Ovary (tissue), 7 donors: ENCODE measurements at regions not wholly inside any gene's neighbourhood (a gene's known extent, or its start where the extent isn't known, plus 50 kb on each side); places are given as distances from the start of the nearest gene placed in this dataset.

Experiments
- DNase-seq, 5 donors: peaks; one replicate each; pipeline ENCODE4 v3.0.0-alpha.2; 2019 to 2020
- H3K27ac ChIP-seq, 2 donors: fragments of 200-600 bp; one replicate each; pipeline versions ENCODE4 v1.5.1 to v1.8.0; 2019 to 2022
- H3K27me3 ChIP-seq: fragments of 200-600 bp; one replicate; pipeline ENCODE4 v1.8.0; 2022
- H3K36me3 ChIP-seq: fragments of 200-600 bp; sonication (generic); one replicate; pipeline ENCODE4 v1.5.1; 2019
- H3K4me1 ChIP-seq: one replicate; pipeline ENCODE4 v1.8.1; 2013; ENCODE audit warnings: mild to moderate bottlenecking, moderate library complexity; ENCODE audit not compliant: insufficient read depth
- H3K4me3 ChIP-seq: fragments of 200-600 bp; sonication (generic); one replicate; pipeline ENCODE4 v1.5.1; 2017
- H3K9me3 ChIP-seq, 2 donors: fragments of 200-600 bp in 1 of 2; sonication (generic) in 1 of 2; one replicate each; pipeline versions ENCODE4 v1.5.1 to v1.8.1; 2013 to 2019; ENCODE audit warnings: mild to moderate bottlenecking in 1 of 2, moderate library complexity in 1 of 2
- EP300 ChIP-seq: sonication (generic); formaldehyde crosslinking; IDR thresholded peaks from one replicate; pipeline ENCODE4 v1.6.1; 2017; ENCODE audit warnings: antibody characterized with exemption
- POLR2A ChIP-seq: fragments of 450-650 bp; IDR thresholded peaks from one replicate; pipeline ENCODE4 v1.6.1; 2017; ENCODE audit warnings: antibody characterized with exemption, mild to moderate bottlenecking, moderate library complexity
- WGBS, 3 donors: extraction: QIAGEN DNeasy Blood & Tissue Kit in 1 of 3; methylation state at CpG; one replicate each; pipeline versions ENCODE4 v1.1.5 to v1.1.7; 2013 to 2017; 5-methylcytosine and 5-hydroxymethylcytosine counted together
- intact Hi-C, 4 donors: fragments of 100-400 bp; cut with DNase I; formaldehyde crosslinking; loops; one replicate each; pipeline versions ENCODE4 v1.11.0 to v1.15.1; 2022 to 2023
- TF ChIP-seq, protein P1 (sequence below), 3 donors: fragments of 450-650 bp in 2 of 3; fragments of 200-600 bp in 1 of 3; IDR thresholded peaks; one replicate each; pipeline versions ENCODE4 v1.5.1 to v1.8.0; 2016 to 2022; ENCODE audit warnings: antibody characterized with exemption in 3 of 3, mild to moderate bottlenecking in 1 of 3
- donor health status: DM: no; HTN: no; CAD: no; lungs with moderate emphysema.
- donor health status: DM: no; HTN: no; CAD: no.
- donor health status: Bipolar disorder and iron deficiency.
- donor health status: DM: no; HTN: no; CAD: no.
- donor health status: DM: yes; HTN: yes; CAD: no.

DNA sequence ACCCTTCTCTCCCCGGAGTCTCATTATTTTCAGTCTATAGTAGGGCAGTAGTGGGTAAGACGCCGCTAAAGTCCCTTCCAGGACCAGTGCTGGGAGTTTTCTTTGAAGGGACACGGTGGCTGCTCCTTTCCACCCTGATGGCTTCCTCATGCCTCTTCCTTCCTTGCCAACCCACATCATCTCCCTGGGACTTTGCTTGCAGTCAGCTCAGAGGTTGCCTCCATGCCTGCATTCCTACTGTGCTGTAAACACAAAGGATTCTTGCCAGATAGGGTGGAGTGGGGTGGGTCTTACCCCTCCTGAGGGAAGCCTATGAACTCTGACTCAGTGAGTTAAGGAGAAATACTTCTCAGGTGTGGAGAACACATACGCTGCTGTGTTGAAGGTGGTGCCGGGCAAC, 59.9 kb upstream of the IGFBP3 start:
- no peaks in the 10 kb centered on the region for H3K9me3 ChIP-seq
- 90 to 94% (median 92%) methylated on average over 6 of the region's 6 CpGs for WGBS, 3 donors
- intact Hi-C loops: no loop called here
- H3K36me3 ChIP-seq: no peaks in the 10 kb centered on the region
- no peak overlapping the region for H3K27ac ChIP-seq
- no peaks in the 10 kb centered on the region for H3K27me3 ChIP-seq
- H3K4me3 ChIP-seq: no peak overlapping the region
- TF ChIP-seq, protein P1, sequence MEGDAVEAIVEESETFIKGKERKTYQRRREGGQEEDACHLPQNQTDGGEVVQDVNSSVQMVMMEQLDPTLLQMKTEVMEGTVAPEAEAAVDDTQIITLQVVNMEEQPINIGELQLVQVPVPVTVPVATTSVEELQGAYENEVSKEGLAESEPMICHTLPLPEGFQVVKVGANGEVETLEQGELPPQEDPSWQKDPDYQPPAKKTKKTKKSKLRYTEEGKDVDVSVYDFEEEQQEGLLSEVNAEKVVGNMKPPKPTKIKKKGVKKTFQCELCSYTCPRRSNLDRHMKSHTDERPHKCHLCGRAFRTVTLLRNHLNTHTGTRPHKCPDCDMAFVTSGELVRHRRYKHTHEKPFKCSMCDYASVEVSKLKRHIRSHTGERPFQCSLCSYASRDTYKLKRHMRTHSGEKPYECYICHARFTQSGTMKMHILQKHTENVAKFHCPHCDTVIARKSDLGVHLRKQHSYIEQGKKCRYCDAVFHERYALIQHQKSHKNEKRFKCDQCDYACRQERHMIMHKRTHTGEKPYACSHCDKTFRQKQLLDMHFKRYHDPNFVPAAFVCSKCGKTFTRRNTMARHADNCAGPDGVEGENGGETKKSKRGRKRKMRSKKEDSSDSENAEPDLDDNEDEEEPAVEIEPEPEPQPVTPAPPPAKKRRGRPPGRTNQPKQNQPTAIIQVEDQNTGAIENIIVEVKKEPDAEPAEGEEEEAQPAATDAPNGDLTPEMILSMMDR (IDR thresholded peaks at IDR 0.05): no peak
- no peak for TF ChIP-seq EP300
- TF ChIP-seq POLR2A: no peak
- H3K4me1 ChIP-seq: peaks cover 13% of the 10 kb centered on the region
- no peak for DNase-seq

DNA sequence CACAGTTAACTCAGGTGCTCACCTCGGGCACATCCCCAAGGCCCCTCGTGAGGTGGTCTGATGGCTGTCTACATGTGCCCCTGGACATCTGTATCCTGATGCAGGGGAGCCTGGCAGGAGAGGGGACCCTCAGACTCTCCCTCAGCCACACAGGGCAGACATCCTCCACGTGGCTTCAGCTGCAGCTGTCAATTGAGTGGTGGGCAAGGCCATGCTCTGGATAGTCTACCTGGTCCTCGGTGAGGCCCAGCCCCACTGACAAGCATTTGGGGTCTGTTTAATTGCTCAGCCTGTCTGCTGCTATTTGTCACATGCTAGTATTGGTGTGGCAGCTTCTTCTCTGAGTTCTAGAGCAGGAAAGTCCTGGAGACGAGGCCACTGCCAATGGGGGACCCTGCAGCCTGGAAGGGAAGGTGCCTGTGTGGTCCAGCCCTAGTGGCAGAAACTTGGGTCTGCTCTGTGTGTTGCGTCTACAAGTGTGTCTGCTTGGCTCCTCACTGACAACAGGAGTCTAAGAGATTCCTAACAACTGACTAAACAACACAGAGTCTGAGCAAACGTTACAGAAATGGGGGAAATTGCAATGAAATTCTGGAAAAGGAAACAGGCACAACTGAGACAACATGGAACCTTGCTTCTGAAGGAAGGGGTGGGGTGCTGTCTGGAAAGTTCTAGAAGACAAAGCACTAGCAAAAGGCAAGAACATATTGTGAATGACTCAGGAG, 59.3 kb upstream of the IGFBP3 start:
- Histone ChIP-seq H3K27ac (no peak overlapping the region), H3K4me3 (no peak overlapping the region), H3K4me1 (peaks cover 13% of the 10 kb centered on the region), H3K9me3 (no peaks in the 10 kb centered on the region), H3K36me3 (no peaks in the 10 kb centered on the region), H3K27me3 (no peaks in the 10 kb centered on the region)
- 64 to 73% (median 70%) methylated on average over 7 of the region's 7 CpGs for WGBS, 3 donors
- no peak for DNase-seq
- TF ChIP-seq POLR2A (no peak), EP300 (no peak)
- TF ChIP-seq, protein P1 (IDR thresholded peaks at IDR 0.05): no peak
- intact Hi-C loops: no loop called here

DNA sequence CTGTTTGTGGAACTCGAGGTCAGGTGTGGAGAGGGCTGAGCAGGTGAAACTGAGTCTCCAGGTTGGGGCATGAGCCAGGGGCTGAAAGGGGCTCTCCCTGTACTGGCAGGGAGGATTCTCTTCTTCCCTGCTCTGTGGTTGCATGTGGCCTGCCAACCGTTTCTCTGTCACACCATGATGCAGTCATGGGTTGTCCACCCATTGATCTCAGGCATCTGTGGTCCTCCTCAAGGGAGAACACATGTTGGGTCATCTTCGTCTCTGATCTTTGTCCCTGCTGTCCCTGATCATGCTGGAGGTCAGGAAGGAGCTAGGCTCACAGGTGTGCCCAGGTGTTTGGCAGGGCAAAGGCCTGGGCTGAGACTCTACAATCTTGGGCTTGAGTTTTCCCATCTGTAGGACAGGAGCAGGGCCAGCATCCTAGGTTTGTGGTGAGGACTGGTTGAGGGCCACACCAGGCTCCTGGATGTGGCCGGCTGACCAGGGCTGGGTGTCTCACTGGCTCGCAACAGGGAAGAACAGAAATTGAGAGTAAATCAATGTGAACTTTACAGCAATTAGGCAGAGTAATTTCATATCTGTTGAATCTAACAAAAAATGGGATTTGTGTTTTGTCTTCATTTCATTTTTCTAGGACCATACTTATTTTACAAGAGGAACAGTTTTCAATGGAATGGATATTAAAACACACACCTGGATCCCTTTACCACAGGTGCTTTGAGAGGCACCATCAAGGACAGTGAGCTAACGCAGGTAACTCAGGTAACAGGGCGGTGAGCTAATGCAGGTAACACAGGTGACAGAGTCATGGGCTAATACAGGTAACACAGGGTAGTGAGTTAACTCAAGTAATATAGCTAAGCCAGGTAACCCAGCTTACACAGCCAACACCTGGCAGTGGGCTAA, 58.5 kb upstream of the IGFBP3 start:
- WGBS, 3 donors: 86 to 94% (median 90%) methylated on average over 7 of the region's 7 CpGs

DNA sequence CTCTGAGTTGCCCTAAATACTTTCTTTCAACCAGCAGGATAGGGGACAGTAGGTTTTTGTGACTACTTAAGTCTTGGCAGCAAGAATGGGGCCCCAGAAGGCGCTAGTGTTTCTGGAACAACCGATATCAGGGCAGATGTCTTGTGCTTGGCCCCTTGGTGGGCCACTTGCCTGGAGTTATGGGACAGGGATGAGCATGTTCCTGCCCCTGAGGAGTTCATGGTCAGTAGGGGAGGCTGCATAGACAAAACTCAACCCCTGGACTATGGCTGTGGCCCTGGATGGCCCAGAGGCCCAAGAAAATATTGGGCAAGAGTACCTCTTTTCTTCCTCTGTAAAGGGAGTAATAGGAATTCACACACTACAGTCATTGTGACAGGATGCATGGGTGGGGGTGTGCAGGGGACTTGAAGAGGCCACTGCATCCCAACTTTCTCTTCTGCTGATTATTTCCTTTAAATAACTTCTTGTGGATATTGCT, 57.7 kb upstream of the IGFBP3 start:
- no peak overlapping the region for H3K4me3 ChIP-seq
- 36 to 51% (median 39%) methylated on average over 2 of the region's 2 CpGs for WGBS, 3 donors
- intact Hi-C loops: no loop called here

More for the DNA sequence above, 58.5 kb upstream of the IGFBP3 start:
- no peak overlapping the region for H3K27ac ChIP-seq
- DNase-seq: no peak
- no peak overlapping the region for H3K4me3 ChIP-seq
- H3K36me3 ChIP-seq: no peaks in the 10 kb centered on the region
- no peaks in the 10 kb centered on the region for H3K27me3 ChIP-seq
- intact Hi-C loops: no loop called here
- no peaks in the 10 kb centered on the region for H3K9me3 ChIP-seq
- peaks cover 13% of the 10 kb centered on the region for H3K4me1 ChIP-seq
- TF ChIP-seq, protein P1 (IDR thresholded peaks at IDR 0.05): no peak
- TF ChIP-seq EP300: no peak
- TF ChIP-seq POLR2A: no peak

More for the DNA sequence above, 57.7 kb upstream of the IGFBP3 start:
- DNase-seq: no peak
- H3K4me1 ChIP-seq: peaks cover 10% of the 10 kb centered on the region
- TF ChIP-seq EP300 (no peak), POLR2A (no peak)
- TF ChIP-seq, protein P1 (IDR thresholded peaks at IDR 0.05): no peak
- no peaks in the 10 kb centered on the region for H3K9me3 ChIP-seq
- H3K36me3 ChIP-seq: no peaks in the 10 kb centered on the region
- no peaks in the 10 kb centered on the region for H3K27me3 ChIP-seq
- no peak overlapping the region for H3K27ac ChIP-seq
